Heart right ventricle (tissue), 16 donors: ENCODE measurements at regions not wholly inside any gene's neighbourhood (a gene's known extent, or its start where the extent isn't known, plus 50 kb on each side); places are given as distances from the start of the nearest gene placed in this dataset.

ENCODE experiments used
- ATAC-seq, 8 donors: fragments of 200-7000 bp; cut with Tn5 transposase; one replicate each; pipeline ENCODE4 v1.9.1; 2020; ENCODE audit warnings: mild to moderate bottlenecking in 8 of 8, moderate library complexity in 8 of 8, moderate number of reproducible peaks in 1 of 8
- DNase-seq, 2 donors: peaks; one replicate each; pipeline ENCODE4 v3.0.0-alpha.2; 2020
- H3K27ac ChIP-seq, 10 donors: fragments of 200-600 bp; sonication (generic) in 2 of 10; one replicate each; pipeline versions ENCODE4 v1.5.0 to v1.8.0; 2020 to 2022; ENCODE audit warnings: mild to moderate bottlenecking in 3 of 10
- H3K27me3 ChIP-seq, 7 donors: fragments of 200-600 bp; one replicate each; pipeline ENCODE4 v1.8.0; 2021 to 2022; ENCODE audit warnings: mild to moderate bottlenecking in 2 of 7
- H3K36me3 ChIP-seq, 9 donors: fragments of 200-600 bp; sonication (generic) in 1 of 9; one replicate each; pipeline versions ENCODE4 v1.5.0 to v1.8.0; 2020 to 2022; ENCODE audit warnings: mild to moderate bottlenecking in 2 of 9
- H3K4me1 ChIP-seq, 9 donors: fragments of 200-600 bp; sonication (generic) in 1 of 9; one replicate each; pipeline versions ENCODE4 v1.5.0 to v1.8.0; 2020 to 2022; ENCODE audit warnings: mild to moderate bottlenecking in 4 of 9
- H3K4me3 ChIP-seq, 10 donors: fragments of 200-600 bp; sonication (generic) in 2 of 10; one replicate each; pipeline versions ENCODE4 v1.5.0 to v1.8.0; 2020 to 2022; ENCODE audit warnings: mild to moderate bottlenecking in 7 of 10, moderate library complexity in 2 of 10
- H3K9me3 ChIP-seq, 11 donors: fragments of 200-600 bp in 10 of 11; sonication (generic) in 2 of 11; one replicate each; pipeline versions ENCODE4 v1.5.0 to v1.8.0; 2013 to 2022; ENCODE audit warnings: mild to moderate bottlenecking in 2 of 11, control low read depth in 1 of 11, moderate library complexity in 1 of 11
- CTCF ChIP-seq, 9 donors: fragments of 200-600 bp; sonication (generic) in 2 of 9; IDR thresholded peaks; one replicate each; pipeline versions ENCODE4 v1.5.0 to v1.8.0; 2021 to 2022; ENCODE audit warnings: antibody characterized with exemption in 9 of 9, mild to moderate bottlenecking in 5 of 9, moderate library complexity in 1 of 9
- WGBS, 2 donors: extraction: QIAGEN DNeasy Blood & Tissue Kit; methylation state at CpG; one replicate each; pipeline ENCODE4 v1.1.7; 2013; ENCODE audit warnings: inconsistent platforms in 1 of 2; 5-methylcytosine and 5-hydroxymethylcytosine counted together
- intact Hi-C, 10 donors: fragments of 100-400 bp; cut with DNase I; formaldehyde crosslinking; loops; one replicate each; pipeline versions ENCODE4 v1.11.1 to v1.14.2; 2022
- donor health status: Arrhythmogenic right ventricular cardiomyopathy.
- donor health status: ischemic (EF 13 %, LVEDD 7.1; RV severe dilation, severe dysfunction).
- donor health status: healthy with polysubstance abuse.
- donor health status: DM: no; HTN: yes; CAD: no.
- donor health status: DM: no; HTN: no; CAD: no.
- donor health status: ischemic (EF 25% LVEDD 6.9; RV normal size, moderate dysfunction).
- donor health status: ischemic (EF 25% LVEDD 5.7; RV mildly dilated, moderate dysfunction).
- donor health status: healthy.
- donor health status: DM: yes; HTN: yes; CAD: no.
- donor health status: Ischemic cardiomyopathy.
- donor health status: ischemic (EF 35%, LVEDD 5.7; RV mildly dilated, moderate dysfunction).
- donor health status: nonischemic (EF 11% LVEDD 7.7; RV severe dilation, severe dysfunction).
- donor health status: DM: yes; HTN: yes; CAD: no.
- donor health status: PGD.
- donor health status: ischemic (EF 29% LVEDD 5.4; RV normal size, mild dysfunction).
- donor health status: nonischemic (EF 23%, LVEDD 6.1; RV moderate dilation, normal function).

GRCh38 chr4:58360354-58361133 lies 1250.4 kb upstream of the IGFBP7 start:
- ATAC-seq: no peak
- WGBS, 2 donors: 78 to 83% methylated on average over 5 of the region's 5 CpGs
- Histone ChIP-seq H3K4me3 (no peak overlapping the region), H3K9me3 (peaks cover 0 to 34% (median 5%) of the 10 kb centered on the region in 11 donors), H3K27me3 (no peaks in the 10 kb centered on the region), H3K36me3 (no peaks in the 10 kb centered on the region), H3K4me1 (no peaks in the 10 kb centered on the region), H3K27ac (no peak overlapping the region)
- no peak for DNase-seq
- TF ChIP-seq CTCF (IDR thresholded peaks at IDR 0.05): no peak
- intact Hi-C loops: no loop called here

GRCh38 chr4:58359590-58359989 lies 1249.4 kb upstream of the IGFBP7 start:
- no peak for ATAC-seq

GRCh38 chr4:58357947-58358346 lies 1247.8 kb upstream of the IGFBP7 start:
- DNase-seq (no peak), ATAC-seq (no peak)
- Histone ChIP-seq H3K4me1 (no peaks in the 10 kb centered on the region), H3K36me3 (no peaks in the 10 kb centered on the region), H3K9me3 (peaks cover 0 to 34% (median 5%) of the 10 kb centered on the region in 11 donors), H3K4me3 (no peak overlapping the region), H3K27ac (no peak overlapping the region), H3K27me3 (no peaks in the 10 kb centered on the region)
- intact Hi-C loops: no loop called here
- no peak for TF ChIP-seq CTCF (IDR thresholded peaks at IDR 0.05)

More at GRCh38 chr4:58359590-58359989, 1249.4 kb upstream of the IGFBP7 start:
- no peak for DNase-seq
- no peak for TF ChIP-seq CTCF (IDR thresholded peaks at IDR 0.05)
- H3K27me3 ChIP-seq: no peaks in the 10 kb centered on the region
- intact Hi-C loops: no loop called here
- no peaks in the 10 kb centered on the region for H3K36me3 ChIP-seq
- no peak overlapping the region for H3K27ac ChIP-seq
- peaks cover 0 to 34% (median 5%) of the 10 kb centered on the region in 11 donors for H3K9me3 ChIP-seq
- no peak overlapping the region for H3K4me3 ChIP-seq
- 80 to 81% methylated on average over 3 of the region's 3 CpGs for WGBS, 2 donors
- H3K4me1 ChIP-seq: no peaks in the 10 kb centered on the region

- Histone ChIP-seq H3K4me3 (no peak overlapping the region), H3K27ac (no peak overlapping the region), H3K4me1 (no peaks in the 10 kb centered on the region), H3K36me3 (no peaks in the 10 kb centered on the region), H3K27me3 (no peaks in the 10 kb centered on the region), H3K9me3 (peaks cover 0 to 6% (median 0%) of the 10 kb centered on the region in 11 donors)
- ATAC-seq (no peak), DNase-seq (no peak)
- intact Hi-C loops: no loop called here
- WGBS, 2 donors: 60% methylated on average over 4 of the region's 4 CpGs
- no peak for TF ChIP-seq CTCF (IDR thresholded peaks at IDR 0.05)
These were observed 1214.9 kb upstream of the IGFBP7 start for GRCh38 chr4:58325070-58325469.
